Fibroblast of skin of right quadriceps (primary cell): ENCODE measurements at regions not wholly inside any gene's neighbourhood (a gene's known extent, or its start where the extent isn't known, plus 50 kb on each side); places are given as distances from the start of the nearest gene placed in this dataset.

Experiments used
- DNase-seq: peaks from one replicate; pipeline ENCODE4 v3.0.0-alpha.2; 2013

GRCh38 chr11:76276046-76276780, 69.9 kb upstream of the WNT11 start:
- no peak for DNase-seq

DNA sequence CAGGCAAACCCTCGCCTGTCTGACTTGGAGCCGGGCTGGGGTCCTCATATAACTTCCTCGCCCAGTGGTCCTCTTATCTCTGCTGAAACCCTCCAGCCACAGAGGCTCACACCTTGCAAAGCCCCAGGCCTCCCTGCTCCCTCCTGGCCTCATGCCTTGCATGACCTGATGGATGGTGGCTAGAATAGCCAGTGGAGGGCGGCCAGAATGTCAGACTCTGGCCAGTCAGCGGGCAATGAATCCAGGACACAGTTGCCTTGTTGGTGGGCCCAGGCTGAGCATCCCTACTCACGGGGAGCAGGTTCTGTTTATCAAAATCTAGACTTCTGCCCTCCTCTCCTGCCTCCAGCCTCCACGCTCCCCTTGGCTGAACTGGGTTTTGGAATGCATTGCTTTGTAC, 69.1 kb upstream of the WNT11 start:
- DNase-seq = no peak

GRCh38 chr11:76271068-76271467, 64.8 kb upstream of the WNT11 start:
- DNase-seq = no peak

DNA sequence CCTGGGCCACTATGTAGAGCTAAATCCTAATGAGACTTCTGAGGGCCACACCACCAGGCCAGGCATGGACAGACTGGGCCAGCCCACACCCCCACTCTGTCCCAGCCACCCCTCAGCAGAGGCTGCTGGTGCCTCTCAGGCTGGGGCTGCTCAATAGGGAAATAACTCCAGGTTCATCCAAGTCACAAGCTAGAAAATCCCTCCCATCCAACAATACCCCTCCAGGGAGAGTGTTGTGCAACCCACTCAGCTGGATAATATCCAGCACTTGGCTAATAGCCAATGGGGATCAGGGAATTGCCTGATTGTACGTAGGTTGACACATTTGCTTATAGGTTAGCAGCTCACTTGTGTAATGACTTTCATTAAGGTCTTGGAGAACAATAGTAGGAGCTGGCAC, 64.1 kb upstream of the WNT11 start:
- peak; percentile 17 for DNase-seq

DNA sequence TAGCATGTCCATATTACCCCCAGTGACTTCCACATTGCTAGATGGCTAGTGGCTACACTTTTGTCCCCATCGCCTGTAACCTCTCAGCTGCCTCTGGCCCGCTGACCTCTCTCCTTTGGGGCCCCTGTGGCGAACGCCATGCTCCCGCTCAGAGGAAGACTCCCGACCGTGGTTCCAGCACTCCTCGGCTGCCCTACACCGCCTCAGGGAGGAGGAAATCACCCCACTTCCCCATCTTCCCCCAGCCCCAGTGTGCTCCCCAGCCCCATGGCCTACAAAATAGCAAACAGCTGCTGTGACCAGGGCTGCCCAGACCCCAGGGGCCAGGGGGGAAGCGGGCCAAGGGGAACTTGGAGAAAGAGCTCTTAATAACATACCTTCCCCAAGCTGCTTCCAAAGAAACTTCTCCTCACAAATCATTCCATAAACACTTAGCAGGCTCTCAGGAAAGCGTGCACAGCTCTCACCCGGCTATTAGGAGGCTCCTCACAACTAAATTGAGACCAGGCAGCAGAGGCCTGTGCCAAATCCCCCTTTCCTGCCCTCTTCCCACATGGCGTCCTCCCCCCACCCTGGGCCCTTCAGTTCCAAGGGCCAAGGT, 63.5 kb upstream of the WNT11 start:
- no peak for DNase-seq

- DNase-seq = no peak
These were observed 62.9 kb upstream of the WNT11 start for GRCh38 chr11:76269247-76269646.

DNA sequence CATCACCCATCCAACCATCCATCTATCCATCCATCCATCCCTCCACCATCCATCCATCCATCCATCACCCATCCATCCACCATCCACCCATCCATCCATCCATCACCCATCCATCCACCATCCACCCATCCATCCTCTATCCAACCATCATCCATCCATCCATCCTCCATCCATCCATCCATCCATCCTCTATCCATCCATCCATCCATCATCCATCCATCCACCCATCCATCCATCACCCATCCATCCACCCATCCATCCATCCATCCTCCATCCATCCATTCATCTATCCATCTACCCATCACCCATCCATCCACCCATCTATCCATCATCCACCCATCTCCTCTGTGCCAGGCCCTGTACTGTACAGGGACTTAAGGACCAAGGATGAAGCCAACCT, 62.2 kb upstream of the WNT11 start:
- DNase-seq = no peak

DNA sequence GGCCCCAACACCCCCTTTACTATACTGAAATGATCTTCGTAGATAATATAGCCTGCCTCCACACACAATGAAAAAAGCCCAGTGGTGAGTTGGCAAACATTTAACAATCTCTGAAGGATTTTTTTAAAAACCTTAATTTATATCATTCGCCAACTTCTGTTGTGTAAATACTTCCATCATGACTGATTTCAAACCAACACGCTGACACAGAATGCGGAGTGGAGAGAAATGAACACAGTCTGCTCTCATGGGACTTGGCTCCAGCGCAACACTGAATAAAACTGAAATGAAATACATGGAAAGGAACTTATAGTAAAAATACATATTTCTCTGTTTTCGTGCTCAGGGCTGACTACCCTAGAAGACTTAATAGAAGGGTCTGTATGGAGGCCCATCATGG, 61.3 kb upstream of the WNT11 start:
- peak; percentile 53 for DNase-seq

DNA sequence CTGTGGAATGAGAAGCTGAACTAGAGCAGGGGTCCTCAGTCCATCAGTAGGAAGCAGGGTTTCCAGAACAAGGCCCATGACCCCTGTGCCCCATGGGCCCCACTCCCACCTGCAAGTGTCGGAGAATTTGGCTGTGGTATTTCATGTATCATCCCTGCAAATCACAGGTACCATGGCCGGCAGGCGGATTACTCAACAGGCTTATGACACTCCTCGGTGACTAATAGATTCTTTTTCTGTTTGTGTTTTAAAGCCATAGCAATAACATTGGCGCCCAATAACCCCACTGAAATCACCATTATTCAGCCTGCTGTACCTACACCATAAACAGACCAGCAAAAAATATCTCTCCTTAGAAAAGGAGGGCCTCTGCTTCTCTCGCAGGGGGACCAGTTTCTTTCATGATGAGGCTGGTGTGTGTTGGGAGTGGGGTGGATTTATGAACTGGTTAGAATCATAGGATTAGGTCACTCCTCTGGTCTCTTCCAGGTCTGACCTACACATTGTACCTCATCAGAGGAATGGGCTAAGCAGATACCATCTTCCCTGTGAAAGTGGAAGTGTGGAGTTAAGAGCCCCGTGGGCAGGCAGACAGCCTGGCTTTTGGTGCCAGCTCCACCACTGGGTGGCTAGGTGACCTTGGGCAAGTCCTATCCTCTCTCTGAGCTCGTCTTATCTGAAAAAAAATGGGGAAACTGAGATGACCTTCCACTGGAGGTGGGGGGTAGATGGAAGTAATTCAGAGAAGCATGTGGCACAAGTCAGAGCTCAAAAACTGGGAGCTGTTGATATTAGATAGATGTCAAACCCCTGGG, 60.2 kb upstream of the WNT11 start:
- peak; percentile 57 for DNase-seq

GRCh38 chr11:76265771-76266241, 59.5 kb upstream of the WNT11 start:
- no peak for DNase-seq

- no peak for DNase-seq
These were observed 57.4 kb upstream of the WNT11 start for GRCh38 chr11:76263657-76264056.

DNA sequence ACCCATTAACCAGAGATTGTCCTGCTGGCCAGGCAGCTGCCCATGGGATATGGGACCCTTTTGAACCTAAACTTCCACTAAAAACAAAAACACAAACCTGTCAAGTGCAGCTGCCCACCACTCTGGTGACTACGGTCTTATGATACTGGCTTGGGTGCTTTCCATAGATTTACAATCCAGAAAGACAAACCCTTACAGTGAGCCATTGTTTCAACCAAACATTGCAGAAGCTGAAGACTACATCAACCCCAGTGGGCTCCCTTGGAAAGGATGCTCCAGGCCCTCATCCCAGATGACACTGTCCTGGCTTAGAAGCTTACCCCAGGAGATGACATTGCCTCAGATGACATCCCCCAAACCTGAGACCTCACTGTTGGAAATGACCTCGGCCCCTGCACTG, 56.9 kb upstream of the WNT11 start:
- no peak for DNase-seq

GRCh38 chr11:76260296-76260925, 54.1 kb upstream of the WNT11 start:
- DNase-seq = no peak

GRCh38 chr11:76259299-76259908, 53.1 kb upstream of the WNT11 start:
- DNase-seq = no peak

- no peak for DNase-seq
These were observed 50.9 kb upstream of the WNT11 start for GRCh38 chr11:76257074-76257719.

- DNase-seq = no peak
These were observed 50.1 kb upstream of the WNT11 start for GRCh38 chr11:76256448-76256847.
